ENCODE measurements at regions not wholly inside any gene's neighbourhood (a gene's known extent, or its start where the extent isn't known, plus 50 kb on each side); places are given as distances from the start of the nearest gene placed in this dataset.

GRCh38 chr15:96222981-96223380 lies 107.5 kb upstream of the NR2F2 start:
- Histone ChIP-seq H3K27ac (ENCODE audit: insufficient read depth, low read length) (no peak overlapping the region), H3K79me2 (ENCODE audit: control insufficient read depth, insufficient read depth, low read length) (no peaks in the 10 kb centered on the region), H3K4me2 (ENCODE audit: extremely low read depth, insufficient read depth, low read length) (no peak overlapping the region), H3K4me1 (ENCODE audit: control insufficient read depth, extremely low read depth, insufficient read depth, low read length) (no peaks in the 10 kb centered on the region), H3K9ac (ENCODE audit: insufficient read depth, low read length) (no peak overlapping the region), H3K9me3 (ENCODE audit: control insufficient read depth, insufficient read depth, low read depth, low read length) (no peaks in the 10 kb centered on the region), H4K20me1 (ENCODE audit: control insufficient read depth, extremely low read depth, insufficient read depth, low read length) (no peaks in the 10 kb centered on the region), H3K27me3 (ENCODE audit: control insufficient read depth, insufficient read depth, low read length) (no peaks in the 10 kb centered on the region), H3K36me3 (ENCODE audit: control insufficient read depth, insufficient read depth, low read length) (no peaks in the 10 kb centered on the region), H3K4me3 (replicated peaks in 1 of 4; ENCODE audit: control extremely low read depth in 1 of 4, insufficient read depth in 1 of 4, low read depth in 3 of 4, low read length in 4 of 4) (no peak overlapping the region), H2AFZ (ENCODE audit: low read length) (no peak overlapping the region)
- no peak for DNase-seq (ENCODE audit: low read depth in 2 of 2)
- TF ChIP-seq EZH2 (IDR thresholded peaks at IDR 0.05; ENCODE audit: low read length, missing control alignments): no peak
- TF ChIP-seq, protein P1, sequence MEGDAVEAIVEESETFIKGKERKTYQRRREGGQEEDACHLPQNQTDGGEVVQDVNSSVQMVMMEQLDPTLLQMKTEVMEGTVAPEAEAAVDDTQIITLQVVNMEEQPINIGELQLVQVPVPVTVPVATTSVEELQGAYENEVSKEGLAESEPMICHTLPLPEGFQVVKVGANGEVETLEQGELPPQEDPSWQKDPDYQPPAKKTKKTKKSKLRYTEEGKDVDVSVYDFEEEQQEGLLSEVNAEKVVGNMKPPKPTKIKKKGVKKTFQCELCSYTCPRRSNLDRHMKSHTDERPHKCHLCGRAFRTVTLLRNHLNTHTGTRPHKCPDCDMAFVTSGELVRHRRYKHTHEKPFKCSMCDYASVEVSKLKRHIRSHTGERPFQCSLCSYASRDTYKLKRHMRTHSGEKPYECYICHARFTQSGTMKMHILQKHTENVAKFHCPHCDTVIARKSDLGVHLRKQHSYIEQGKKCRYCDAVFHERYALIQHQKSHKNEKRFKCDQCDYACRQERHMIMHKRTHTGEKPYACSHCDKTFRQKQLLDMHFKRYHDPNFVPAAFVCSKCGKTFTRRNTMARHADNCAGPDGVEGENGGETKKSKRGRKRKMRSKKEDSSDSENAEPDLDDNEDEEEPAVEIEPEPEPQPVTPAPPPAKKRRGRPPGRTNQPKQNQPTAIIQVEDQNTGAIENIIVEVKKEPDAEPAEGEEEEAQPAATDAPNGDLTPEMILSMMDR (conservative IDR thresholded peaks at IDR 0.05 in 1 of 2, IDR thresholded peaks at IDR 0.05 in 1 of 2; ENCODE audit: low read depth in 1 of 2, low read length in 2 of 2): no peak

DNA sequence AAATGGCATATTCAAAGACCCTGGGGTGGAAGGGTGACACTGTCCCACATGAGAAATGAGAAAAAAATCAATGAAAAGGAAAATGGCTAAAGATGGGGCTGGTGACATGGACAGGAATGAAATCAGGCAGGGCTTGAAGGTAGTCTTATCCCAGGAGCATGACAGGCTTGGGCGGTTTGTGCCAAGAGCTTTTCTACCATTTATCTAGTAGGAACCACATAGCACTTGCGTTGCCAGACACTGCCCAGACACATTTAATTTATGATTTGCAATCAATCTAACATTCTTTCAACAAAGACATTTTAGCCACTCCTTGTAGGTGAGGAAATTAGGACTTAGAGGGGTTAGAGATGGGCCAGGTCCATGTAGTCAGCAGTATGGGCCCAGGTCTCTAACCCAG lies 106.6 kb upstream of the NR2F2 start:
- TF ChIP-seq EZH2 (IDR thresholded peaks at IDR 0.05; ENCODE audit: low read length, missing control alignments): no peak
- TF ChIP-seq, protein P1 (conservative IDR thresholded peaks at IDR 0.05 in 1 of 2, IDR thresholded peaks at IDR 0.05 in 1 of 2; ENCODE audit: low read depth in 1 of 2, low read length in 2 of 2): no peak
- H3K4me2 ChIP-seq (ENCODE audit: extremely low read depth, insufficient read depth, low read length): no peak overlapping the region
- no peak overlapping the region for H2AFZ ChIP-seq (ENCODE audit: low read length)
- no peak overlapping the region for H3K4me3 ChIP-seq (replicated peaks in 1 of 4; ENCODE audit: control extremely low read depth in 1 of 4, insufficient read depth in 1 of 4, low read depth in 3 of 4, low read length in 4 of 4)
- H3K27me3 ChIP-seq (ENCODE audit: control insufficient read depth, insufficient read depth, low read length): no peaks in the 10 kb centered on the region
- H3K27ac ChIP-seq (ENCODE audit: insufficient read depth, low read length): no peak overlapping the region
- DNase-seq (ENCODE audit: low read depth in 2 of 2): no peak
- H3K9me3 ChIP-seq (ENCODE audit: control insufficient read depth, insufficient read depth, low read depth, low read length): no peaks in the 10 kb centered on the region
- no peaks in the 10 kb centered on the region for H3K79me2 ChIP-seq (ENCODE audit: control insufficient read depth, insufficient read depth, low read length)
- no peak overlapping the region for H3K9ac ChIP-seq (ENCODE audit: insufficient read depth, low read length)
- H4K20me1 ChIP-seq (ENCODE audit: control insufficient read depth, extremely low read depth, insufficient read depth, low read length): no peaks in the 10 kb centered on the region
- H3K4me1 ChIP-seq (ENCODE audit: control insufficient read depth, extremely low read depth, insufficient read depth, low read length): no peaks in the 10 kb centered on the region
- H3K36me3 ChIP-seq (ENCODE audit: control insufficient read depth, insufficient read depth, low read length): no peaks in the 10 kb centered on the region

DNA sequence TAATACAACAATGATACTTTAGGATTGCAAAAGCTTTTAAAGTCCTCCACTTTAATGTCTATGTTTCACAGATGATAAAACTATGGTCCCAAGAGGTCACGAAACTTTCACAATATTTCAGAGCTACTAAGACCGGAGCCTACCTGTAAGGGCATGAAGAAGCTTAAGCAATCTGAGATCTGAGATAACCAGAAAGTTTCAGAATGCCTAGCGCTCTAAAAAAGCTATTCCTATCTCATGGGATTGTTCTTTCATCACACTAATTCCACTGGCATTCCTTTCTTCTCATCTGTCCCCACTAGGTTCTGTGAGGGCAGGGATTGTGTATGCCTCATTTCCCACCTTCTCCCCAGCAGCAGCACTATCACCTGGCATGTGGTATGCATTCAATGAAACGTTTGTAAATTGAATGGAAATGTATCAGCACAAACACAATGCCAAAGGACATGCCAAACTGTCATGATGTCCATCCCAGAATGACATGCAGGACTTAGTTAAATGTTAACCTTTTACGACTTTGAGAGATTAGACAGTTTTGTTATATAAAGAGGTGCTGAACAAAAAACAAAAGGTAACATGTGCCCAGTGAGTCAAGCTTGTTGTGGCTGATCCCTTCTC lies 104.7 kb upstream of the NR2F2 start:
- no peak overlapping the region for H3K4me2 ChIP-seq (ENCODE audit: extremely low read depth, insufficient read depth, low read length)
- no peaks in the 10 kb centered on the region for H3K9me3 ChIP-seq (ENCODE audit: control insufficient read depth, insufficient read depth, low read depth, low read length)
- H3K27ac ChIP-seq (ENCODE audit: insufficient read depth, low read length): no peak overlapping the region
- H3K9ac ChIP-seq (ENCODE audit: insufficient read depth, low read length): no peak overlapping the region
- no peak overlapping the region for H2AFZ ChIP-seq (ENCODE audit: low read length)
- no peaks in the 10 kb centered on the region for H3K79me2 ChIP-seq (ENCODE audit: control insufficient read depth, insufficient read depth, low read length)
- no peaks in the 10 kb centered on the region for H3K36me3 ChIP-seq (ENCODE audit: control insufficient read depth, insufficient read depth, low read length)
- TF ChIP-seq, protein P1 (conservative IDR thresholded peaks at IDR 0.05 in 1 of 2, IDR thresholded peaks at IDR 0.05 in 1 of 2; ENCODE audit: low read depth in 1 of 2, low read length in 2 of 2): no peak
- TF ChIP-seq EZH2 (IDR thresholded peaks at IDR 0.05; ENCODE audit: low read length, missing control alignments): no peak
- H3K4me1 ChIP-seq (ENCODE audit: control insufficient read depth, extremely low read depth, insufficient read depth, low read length): no peaks in the 10 kb centered on the region
- DNase-seq (ENCODE audit: low read depth in 2 of 2): no peak
- H3K27me3 ChIP-seq (ENCODE audit: control insufficient read depth, insufficient read depth, low read length): no peaks in the 10 kb centered on the region
- no peak overlapping the region for H3K4me3 ChIP-seq (replicated peaks in 1 of 4; ENCODE audit: control extremely low read depth in 1 of 4, insufficient read depth in 1 of 4, low read depth in 3 of 4, low read length in 4 of 4)
- H4K20me1 ChIP-seq (ENCODE audit: control insufficient read depth, extremely low read depth, insufficient read depth, low read length): no peaks in the 10 kb centered on the region

All from fibroblast of lung (primary cell).